RWPE2 (cell line): ENCODE measurements at regions not wholly inside any gene's neighbourhood (a gene's known extent, or its start where the extent isn't known, plus 50 kb on each side); places are given as distances from the start of the nearest gene placed in this dataset.

Experiments used
- ATAC-seq: fragments of 200-7000 bp; cut with Tn5 transposase; 3 replicates; pipeline ENCODE4 v1.9.1; 2021; ENCODE audit warnings: low read depth
- DNase-seq: peaks from one replicate; pipeline ENCODE4 v3.0.0-alpha.2; 2020; ENCODE audit warnings: low spot score
- H3K27ac ChIP-seq: fragments of 450-650 bp; 2 replicates; pipeline ENCODE4 v1.5.1; 2017; ENCODE audit warnings: mild to moderate bottlenecking; ENCODE audit not compliant: poor library complexity, severe bottlenecking
- H3K27me3 ChIP-seq: fragments of 250-450 bp; sonication (Bioruptor Pico); 2 replicates; pipeline ENCODE4 v1.5.1; 2021; ENCODE audit warnings: mild to moderate bottlenecking, moderate library complexity; ENCODE audit not compliant: insufficient read depth, poor library complexity, severe bottlenecking
- H3K36me3 ChIP-seq: fragments of 250-450 bp; sonication (Bioruptor Pico); 2 replicates; pipeline ENCODE4 v1.5.1; 2020; ENCODE audit warnings: low read depth, mild to moderate bottlenecking, moderate library complexity
- H3K4me1 ChIP-seq: fragments of 250-450 bp; sonication (Bioruptor Pico); 2 replicates; pipeline ENCODE4 v1.5.1; 2021; ENCODE audit warnings: mild to moderate bottlenecking, moderate library complexity; ENCODE audit not compliant: insufficient read depth, poor library complexity, severe bottlenecking
- H3K4me3 ChIP-seq: fragments of 250-450 bp; sonication (Bioruptor Pico); 2 replicates; pipeline ENCODE4 v1.5.1; 2021; ENCODE audit warnings: mild to moderate bottlenecking, moderate library complexity; ENCODE audit not compliant: severe bottlenecking
- H3K9me3 ChIP-seq: fragments of 250-450 bp; sonication (Bioruptor Pico); 2 replicates; pipeline ENCODE4 v1.5.1; 2021; ENCODE audit warnings: mild to moderate bottlenecking, moderate library complexity; ENCODE audit not compliant: severe bottlenecking
- CTCF ChIP-seq: fragments of 450-650 bp; IDR thresholded peaks from one replicate; pipeline ENCODE4 v1.5.1; 2017; ENCODE audit warnings: mild to moderate bottlenecking, moderate library complexity; ENCODE audit not compliant: poor library complexity, severe bottlenecking

- no peak overlapping the region for H3K4me3 ChIP-seq
- no peaks in the 10 kb centered on the region for H3K9me3 ChIP-seq
- no peak for TF ChIP-seq CTCF
- H3K27ac ChIP-seq: no peak overlapping the region
- DNase-seq: no peak
- H3K36me3 ChIP-seq: no peaks in the 10 kb centered on the region
- no peak for ATAC-seq
- H3K4me1 ChIP-seq: no peaks in the 10 kb centered on the region
- no peaks in the 10 kb centered on the region for H3K27me3 ChIP-seq
These were observed 61.4 kb upstream of the ZBTB7C start for GRCh38 chr18:48470484-48471180.

GRCh38 chr18:48468151-48468550, 59.0 kb upstream of the ZBTB7C start:
- ATAC-seq (no peak), DNase-seq (no peak)
- H3K27ac ChIP-seq: no peak overlapping the region
- H3K4me1 ChIP-seq: no peaks in the 10 kb centered on the region
- no peaks in the 10 kb centered on the region for H3K27me3 ChIP-seq
- H3K4me3 ChIP-seq: no peak overlapping the region
- no peaks in the 10 kb centered on the region for H3K36me3 ChIP-seq
- TF ChIP-seq CTCF: no peak
- H3K9me3 ChIP-seq: no peaks in the 10 kb centered on the region

GRCh38 chr18:48467231-48467630, 58.0 kb upstream of the ZBTB7C start:
- DNase-seq (no peak), ATAC-seq (no peak)
- Histone ChIP-seq H3K27ac (no peak overlapping the region), H3K9me3 (no peaks in the 10 kb centered on the region), H3K4me1 (no peaks in the 10 kb centered on the region), H3K27me3 (no peaks in the 10 kb centered on the region), H3K4me3 (no peak overlapping the region), H3K36me3 (no peaks in the 10 kb centered on the region)
- TF ChIP-seq CTCF: no peak

- Histone ChIP-seq H3K4me1 (no peaks in the 10 kb centered on the region), H3K4me3 (no peak overlapping the region), H3K36me3 (no peaks in the 10 kb centered on the region), H3K27ac (no peak overlapping the region), H3K9me3 (no peaks in the 10 kb centered on the region), H3K27me3 (no peaks in the 10 kb centered on the region)
- ATAC-seq: no peak
- no peak for DNase-seq
- no peak for TF ChIP-seq CTCF
These were observed 53.3 kb upstream of the ZBTB7C start for GRCh38 chr18:48462510-48462909.

- ATAC-seq (0 out of 3 replicates have a peak, but pooled peaks have one; percentile 28), DNase-seq (no peak)
- Histone ChIP-seq H3K27ac (no peak overlapping the region), H3K36me3 (no peaks in the 10 kb centered on the region), H3K9me3 (no peaks in the 10 kb centered on the region), H3K27me3 (no peaks in the 10 kb centered on the region), H3K4me1 (no peaks in the 10 kb centered on the region), H3K4me3 (no peak overlapping the region)
- no peak for TF ChIP-seq CTCF
These were observed 51.9 kb upstream of the ZBTB7C start for GRCh38 chr18:48460929-48461583.
